ENCODE measurements at regions not wholly inside any gene's neighbourhood (a gene's known extent, or its start where the extent isn't known, plus 50 kb on each side); places are given as distances from the start of the nearest gene placed in this dataset.
A peak's percentile ranks its signal among the peaks of the same experiment; 100 is the strongest.

DNA sequence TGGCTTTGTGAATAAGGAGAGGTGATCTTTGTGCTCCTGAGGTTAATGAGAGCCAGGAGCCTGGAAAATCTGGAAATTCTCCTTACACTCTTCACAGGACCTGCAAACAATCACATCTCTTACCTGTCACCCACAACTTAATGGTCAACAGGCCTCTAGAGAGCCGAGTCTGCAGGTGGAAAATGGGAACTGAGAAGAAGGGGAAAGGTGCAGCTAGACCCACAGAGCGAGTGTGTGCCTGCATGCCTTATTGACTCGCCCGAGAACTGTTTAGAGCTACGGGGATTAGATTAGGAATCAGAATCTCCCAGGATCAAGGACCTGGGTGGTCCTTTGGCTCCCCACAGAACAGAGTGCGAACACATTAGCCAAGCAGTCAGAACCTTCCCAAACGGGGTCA, 329.6 kb downstream of the PTEN start:
- DNase-seq (ENCODE audit: insufficient read length, low spot score) (no peak), FAIRE-seq (peak; percentile 75)

DNA sequence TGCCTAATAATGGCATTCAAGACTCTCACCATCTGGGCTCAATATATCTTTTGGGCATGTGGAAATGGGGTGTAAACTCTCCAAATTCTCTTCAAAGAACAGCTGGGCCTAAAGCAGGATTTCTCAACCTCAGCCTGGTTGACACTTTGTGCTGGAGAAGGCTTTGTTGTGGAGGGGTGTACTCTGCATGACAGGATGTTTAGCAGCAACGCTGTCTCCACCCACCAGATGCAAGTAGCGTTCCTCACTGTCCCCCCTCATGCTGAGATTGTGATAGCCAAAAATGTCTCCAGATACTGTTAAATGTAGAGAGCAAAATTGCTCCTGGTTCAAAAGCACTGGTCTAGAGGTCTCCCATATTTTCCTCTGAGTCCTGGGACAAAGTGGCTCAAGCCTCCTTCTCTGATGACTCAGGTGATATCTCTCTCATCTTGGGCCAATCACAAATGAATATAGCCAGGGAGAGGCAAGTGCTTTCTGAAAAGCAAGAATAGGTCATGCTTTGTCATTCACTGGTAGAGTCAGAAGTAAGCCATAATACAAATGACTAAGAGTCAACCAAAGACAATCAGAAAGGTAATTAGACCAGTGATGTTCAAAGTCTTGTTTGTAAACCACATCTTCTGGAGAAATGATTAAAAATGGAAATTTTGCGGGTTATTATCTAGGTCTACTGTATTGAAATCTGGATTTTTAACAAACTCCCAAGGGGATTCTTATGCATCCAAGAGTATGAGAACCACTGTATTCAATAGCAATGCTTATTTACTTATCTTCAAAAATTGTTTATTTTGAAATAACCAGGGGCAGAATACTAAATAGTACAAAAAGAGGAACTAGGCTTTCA, 330.8 kb downstream of the PTEN start:
- DNase-seq (ENCODE audit: insufficient read length, low spot score): no peak
- peak; percentile 70 for FAIRE-seq

- DNase-seq (ENCODE audit: insufficient read length, low spot score) (no peak), FAIRE-seq (peak; percentile 63)
Measured at GRCh38 chr10:88194961-88195367, 331.5 kb downstream of the PTEN start.

- no peak for DNase-seq (ENCODE audit: insufficient read length, low spot score)
- FAIRE-seq: peak; percentile 4
Measured at GRCh38 chr10:88195841-88196240, 332.4 kb downstream of the PTEN start.

DNA sequence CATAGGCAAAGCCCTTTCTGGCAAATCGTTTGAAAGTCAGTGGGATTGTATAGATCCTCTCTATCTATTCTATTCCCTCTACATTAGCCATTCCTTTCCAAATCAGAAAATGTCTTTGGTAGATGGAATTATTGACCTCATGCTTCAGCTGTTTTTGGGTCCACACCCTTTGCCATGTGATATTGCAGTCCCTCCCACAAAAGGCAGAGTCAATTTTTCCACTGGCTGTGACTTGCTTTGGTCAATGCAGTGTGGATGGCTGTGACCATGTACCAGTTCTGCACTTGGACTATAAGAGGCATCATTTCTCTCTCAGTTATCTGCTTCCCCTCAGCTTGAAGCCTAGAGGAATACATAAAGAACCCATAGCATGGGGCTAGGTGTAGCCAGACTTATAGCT, 332.9 kb downstream of the PTEN start:
- FAIRE-seq: no peak
- DNase-seq (ENCODE audit: insufficient read length, low spot score): no peak

DNA sequence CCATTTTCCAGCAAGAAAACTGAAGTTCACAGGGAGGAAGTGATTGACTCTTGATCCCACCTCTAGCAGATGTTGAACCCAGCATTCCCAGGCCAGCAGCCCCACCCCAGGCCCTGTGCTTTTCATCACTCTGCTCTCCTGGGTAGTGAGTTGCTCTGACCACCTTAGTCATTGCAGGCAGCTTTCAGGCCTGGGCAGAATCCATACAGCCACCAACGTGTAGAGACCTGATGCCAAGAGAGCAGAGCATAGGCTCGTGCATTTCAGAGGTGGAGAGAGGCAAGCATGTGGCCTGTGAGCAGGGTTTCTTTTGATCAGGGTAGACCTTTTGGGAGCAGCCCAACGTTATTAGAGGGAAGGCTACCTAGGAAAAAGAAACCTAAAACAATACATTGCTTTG, 334.6 kb downstream of the PTEN start:
- no peak for FAIRE-seq
- DNase-seq (ENCODE audit: insufficient read length, low spot score): no peak

DNA sequence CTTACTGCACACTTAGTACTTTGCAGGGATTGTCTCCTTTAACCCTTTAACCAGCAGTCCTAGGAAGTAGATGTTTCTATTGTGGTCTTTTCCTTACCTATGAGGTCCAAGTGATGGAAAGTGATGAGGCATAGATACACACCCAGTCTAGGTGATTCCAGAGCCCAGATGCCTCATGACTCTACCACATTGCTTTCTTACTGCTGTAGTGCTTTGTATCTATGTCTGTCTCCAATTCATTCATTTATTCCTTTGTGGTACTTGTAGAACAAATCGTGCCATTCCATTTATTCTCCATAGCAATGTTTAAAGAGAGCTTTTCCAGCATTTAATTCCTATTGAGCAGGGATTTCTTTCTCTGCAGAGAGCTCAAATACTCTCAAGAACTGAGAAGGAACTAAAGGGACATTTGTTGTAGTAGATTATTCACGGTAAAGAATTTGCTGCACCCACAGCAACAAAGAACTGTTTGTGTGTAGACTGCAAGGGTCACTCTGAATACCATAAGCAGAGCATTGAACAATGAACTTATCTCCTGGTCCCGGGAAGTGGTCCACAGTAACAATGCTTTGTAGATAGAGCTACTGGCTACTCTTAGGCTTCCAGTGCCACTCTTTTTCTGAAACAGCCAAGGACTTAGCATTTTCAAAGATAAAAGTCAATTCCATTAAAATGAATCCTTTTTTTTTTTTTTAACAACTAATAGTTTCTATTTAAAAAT, 337.0 kb downstream of the PTEN start:
- DNase-seq (ENCODE audit: insufficient read length, low spot score) (no peak), FAIRE-seq (no peak)

- FAIRE-seq (peak; percentile 100), DNase-seq (ENCODE audit: insufficient read length, low spot score) (peak; percentile 24)
Measured at GRCh38 chr10:88205842-88206446, 342.5 kb downstream of the PTEN start.

- FAIRE-seq (no peak), DNase-seq (ENCODE audit: insufficient read length, low spot score) (no peak)
Measured at GRCh38 chr10:88207121-88207546, 343.7 kb downstream of the PTEN start.

DNA sequence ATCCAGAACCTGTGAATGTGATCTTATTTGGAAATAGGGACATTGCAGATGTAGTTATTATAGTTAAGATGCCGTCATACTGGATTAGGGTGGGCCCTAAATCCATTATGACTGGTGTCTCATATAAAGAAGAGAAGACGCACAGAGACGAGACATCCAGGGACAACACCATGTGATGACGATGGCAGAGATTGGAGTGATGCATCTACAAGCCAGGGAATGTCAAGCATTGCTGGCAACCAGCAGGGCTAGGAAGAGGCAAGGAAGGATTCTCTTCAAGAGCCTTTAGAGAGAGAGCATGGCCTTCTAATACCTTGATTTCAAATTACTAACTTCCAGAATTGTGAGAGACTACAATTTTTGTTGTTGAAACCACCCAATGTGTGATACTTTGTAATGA, 345.8 kb downstream of the PTEN start:
- FAIRE-seq: peak; percentile 4
- no peak for DNase-seq (ENCODE audit: insufficient read length, low spot score)

DNA sequence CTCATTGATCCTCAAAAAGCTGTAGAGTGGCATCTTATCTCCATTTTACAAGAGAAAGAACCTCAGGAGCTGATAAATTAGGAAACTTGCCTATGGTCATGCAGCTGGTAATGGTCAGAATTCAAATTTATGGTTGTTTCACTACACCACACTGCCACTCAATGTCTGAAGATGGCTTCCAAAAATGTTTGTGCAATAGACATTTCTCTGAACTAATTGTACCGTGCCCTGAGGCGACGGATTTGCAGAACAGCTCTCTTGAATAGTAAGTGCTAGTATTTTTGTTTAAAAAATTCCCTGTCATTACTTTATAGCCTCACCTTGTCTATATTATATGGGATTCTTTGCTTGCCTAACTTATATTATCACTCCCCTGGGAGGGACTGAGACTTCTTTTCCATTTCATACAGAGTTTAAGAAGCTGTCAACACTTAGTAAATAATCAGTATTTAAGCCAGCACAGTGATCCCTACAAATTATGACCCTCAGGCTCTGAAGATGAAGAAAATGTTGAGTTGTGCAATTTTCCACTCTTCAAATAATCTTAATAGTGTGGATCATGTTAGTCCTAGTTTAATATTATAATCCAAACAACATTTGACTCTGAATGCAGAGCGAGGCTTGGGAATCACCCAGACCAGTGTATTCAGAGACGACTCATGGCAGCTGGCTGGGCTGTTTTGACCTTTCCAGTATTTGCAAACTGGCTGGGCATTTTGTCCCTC, 346.6 kb downstream of the PTEN start:
- FAIRE-seq (peak; percentile 86), DNase-seq (ENCODE audit: insufficient read length, low spot score) (no peak)

GRCh38 chr10:88211230-88211629, 347.8 kb downstream of the PTEN start:
- FAIRE-seq: peak; percentile 37
- DNase-seq (ENCODE audit: insufficient read length, low spot score): no peak

DNA sequence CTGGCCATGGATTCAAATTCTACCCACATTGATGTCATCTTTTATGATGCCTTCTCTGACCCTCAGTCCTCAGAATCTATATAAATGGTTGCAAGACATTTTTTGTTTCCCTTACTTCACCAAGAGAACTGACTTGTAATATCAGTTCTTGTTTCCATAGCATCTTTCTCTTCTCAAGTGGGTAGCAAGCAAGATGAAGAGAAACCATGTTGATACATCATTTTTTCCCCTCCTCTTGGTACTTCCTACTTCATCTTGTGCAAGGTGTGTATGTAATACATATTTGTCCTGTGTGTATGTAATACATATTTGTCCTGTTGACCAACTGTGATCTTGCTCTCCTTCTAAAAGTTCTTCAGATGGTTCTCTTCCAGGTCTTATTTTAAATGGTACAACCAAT, 348.6 kb downstream of the PTEN start:
- peak; percentile 64 for FAIRE-seq
- DNase-seq (ENCODE audit: insufficient read length, low spot score): no peak

- DNase-seq (ENCODE audit: insufficient read length, low spot score) (no peak), FAIRE-seq (no peak)
Measured at GRCh38 chr10:88213065-88213605, 349.7 kb downstream of the PTEN start.

- DNase-seq (ENCODE audit: insufficient read length, low spot score) (no peak), FAIRE-seq (peak; percentile 96)
Measured at GRCh38 chr10:88216976-88217375, 353.6 kb downstream of the PTEN start.

GRCh38 chr10:88218362-88218761, 354.9 kb downstream of the PTEN start:
- FAIRE-seq (no peak), DNase-seq (ENCODE audit: insufficient read length, low spot score) (no peak)

- FAIRE-seq (no peak), DNase-seq (ENCODE audit: insufficient read length, low spot score) (no peak)
Measured at GRCh38 chr10:88219753-88220152, 356.3 kb downstream of the PTEN start.

GRCh38 chr10:88221010-88221973, 357.9 kb downstream of the PTEN start:
- DNase-seq (ENCODE audit: insufficient read length, low spot score) (no peak), FAIRE-seq (no peak)

- FAIRE-seq (peak; percentile 92), DNase-seq (ENCODE audit: insufficient read length, low spot score) (no peak)
Measured at GRCh38 chr10:88222881-88223280, 359.5 kb downstream of the PTEN start.
